Vagina (tissue), 2 donors: ENCODE measurements at regions not wholly inside any gene's neighbourhood (a gene's known extent, or its start where the extent isn't known, plus 50 kb on each side); places are given as distances from the start of the nearest gene placed in this dataset.

ENCODE experiments used
- CTCF ChIP-seq, 3 experiments: fragments of 450-650 bp in 2 of 3; fragments of 200-600 bp in 1 of 3; sonication (generic) in 1 of 3; IDR thresholded peaks; one replicate each; pipeline ENCODE4 v1.5.1; 2017 to 2019; ENCODE audit warnings: antibody characterized with exemption in 3 of 3, mild to moderate bottlenecking in 2 of 3, moderate library complexity in 2 of 3
- POLR2AphosphoS5 ChIP-seq, 2 donors: sonication (generic); formaldehyde crosslinking; IDR thresholded peaks; one replicate each; pipeline ENCODE4 v1.9.0; 2017; ENCODE audit warnings: antibody characterized with exemption in 2 of 2, mild to moderate bottlenecking in 2 of 2, low read depth in 1 of 2; ENCODE audit not compliant: insufficient read depth in 1 of 2

GRCh38 chr7:153004341-153004740, 244.8 kb downstream of the ACTR3B start:
- TF ChIP-seq CTCF (IDR thresholded peaks at IDR 0.05) (no peak), POLR2AphosphoS5 (IDR thresholded peaks at IDR 0.05; ENCODE audit: insufficient read depth in 1 of 2, low read depth in 1 of 2) (no peak)
